Tongue (tissue), 1 donor: ENCODE measurements at regions not wholly inside any gene's neighbourhood (a gene's known extent, or its start where the extent isn't known, plus 50 kb on each side); places are given as distances from the start of the nearest gene placed in this dataset.
"Not testable (repeated sequence)": the region's sequence is repeated elsewhere in the genome, so short reads cannot be mapped to it uniquely, and the experiment has no call there.

ENCODE experiments used
- DNase-seq: peaks from one replicate; pipeline ENCODE4 v3.0.0-alpha.2; 2015

DNA sequence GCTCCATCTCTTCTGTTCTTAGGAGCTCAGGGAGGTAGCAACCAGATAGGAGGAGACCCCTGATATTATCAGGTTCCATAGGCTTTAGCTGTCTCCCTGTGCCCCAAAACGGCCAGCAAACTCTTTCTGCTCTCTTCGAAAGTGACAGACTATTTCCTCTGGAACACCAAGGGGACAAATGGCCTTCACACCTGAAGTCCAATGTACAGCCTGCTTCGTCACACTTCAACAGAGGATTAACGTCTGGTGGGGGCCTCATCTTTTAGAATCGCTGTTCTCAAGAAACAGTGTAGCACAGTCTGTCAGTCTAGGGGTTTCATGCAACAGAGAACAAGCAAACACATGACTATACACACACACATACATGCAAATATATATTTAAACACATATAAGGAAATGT, 152.4 kb upstream of the SETMAR start:
- DNase-seq = no peak

DNA sequence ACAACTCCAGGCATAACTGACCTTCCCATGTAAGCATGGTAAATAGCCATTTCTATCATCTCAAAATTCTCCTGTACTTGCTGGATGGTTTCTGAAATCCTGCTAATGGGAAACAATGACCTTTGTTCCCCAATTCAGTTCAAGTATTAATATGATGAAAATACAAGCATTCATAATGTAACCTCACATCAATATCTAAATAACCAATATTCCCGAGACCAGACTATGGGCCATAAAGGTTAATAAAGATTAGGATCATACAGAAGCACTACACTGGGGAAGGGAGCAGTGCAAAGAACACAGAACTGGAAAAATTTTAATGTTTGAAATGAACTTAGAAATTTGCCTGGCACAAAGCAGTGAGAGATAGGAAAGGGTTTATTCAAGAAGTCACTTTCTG, 151.3 kb upstream of the SETMAR start:
- DNase-seq = no peak

DNA sequence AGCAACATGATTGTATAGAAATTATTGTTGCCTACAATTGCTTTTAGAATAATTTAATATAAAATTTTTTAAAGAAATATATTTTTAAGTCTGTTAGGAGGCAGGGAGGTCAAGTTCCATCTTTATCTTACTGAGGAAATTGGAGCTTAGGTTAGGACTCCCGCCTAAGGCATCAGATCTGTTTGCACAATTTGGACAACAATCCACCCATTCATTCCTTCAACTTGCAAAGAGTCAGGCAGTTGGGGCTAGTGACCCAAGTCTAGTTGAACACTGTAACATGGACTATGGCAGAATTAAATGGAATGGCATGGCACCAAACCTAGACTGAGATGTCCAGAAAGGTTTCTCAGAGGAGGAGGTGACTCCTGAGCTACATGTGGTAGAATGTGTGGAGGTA, 149.4 kb upstream of the SETMAR start:
- no peak for DNase-seq

DNA sequence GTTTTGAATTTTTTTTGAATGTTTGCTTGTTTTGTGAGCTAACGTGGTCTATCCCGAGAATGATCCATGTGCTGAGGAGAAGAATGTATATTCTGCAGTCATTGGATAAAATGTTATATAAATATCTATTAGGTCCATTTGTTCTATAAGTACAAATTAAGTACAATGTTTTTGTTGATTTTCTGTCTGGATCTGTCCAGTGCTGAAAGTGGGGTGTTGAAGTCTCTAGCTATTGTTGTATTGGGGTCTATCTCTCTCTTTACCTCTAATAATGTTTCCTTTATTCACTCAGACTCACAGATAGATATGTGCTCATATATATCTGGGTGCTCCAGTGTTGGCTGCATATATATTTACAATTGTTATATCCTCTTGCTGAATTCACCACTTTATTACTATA, 144.8 kb upstream of the SETMAR start:
- DNase-seq = no peak

DNA sequence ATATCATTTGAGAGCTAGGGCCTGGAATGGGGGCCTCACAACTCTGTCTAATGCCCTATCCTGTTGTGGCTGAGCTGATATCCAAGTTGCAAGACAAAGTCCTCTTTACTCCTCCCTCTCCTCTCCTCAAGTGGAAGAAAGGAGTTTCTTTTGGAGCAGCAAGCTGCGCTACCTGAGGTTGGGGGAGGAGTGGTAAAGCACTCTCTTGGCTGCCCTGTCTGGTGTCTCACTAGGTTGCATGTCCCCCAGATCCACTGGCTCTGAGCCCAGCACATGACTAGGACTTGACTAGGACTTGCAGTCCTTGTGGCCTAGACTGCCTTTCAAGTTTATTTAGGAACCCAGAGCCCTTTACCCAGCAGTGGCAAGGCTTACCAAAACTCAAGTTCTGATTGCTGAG, 141.1 kb upstream of the SETMAR start:
- DNase-seq = no peak

DNA sequence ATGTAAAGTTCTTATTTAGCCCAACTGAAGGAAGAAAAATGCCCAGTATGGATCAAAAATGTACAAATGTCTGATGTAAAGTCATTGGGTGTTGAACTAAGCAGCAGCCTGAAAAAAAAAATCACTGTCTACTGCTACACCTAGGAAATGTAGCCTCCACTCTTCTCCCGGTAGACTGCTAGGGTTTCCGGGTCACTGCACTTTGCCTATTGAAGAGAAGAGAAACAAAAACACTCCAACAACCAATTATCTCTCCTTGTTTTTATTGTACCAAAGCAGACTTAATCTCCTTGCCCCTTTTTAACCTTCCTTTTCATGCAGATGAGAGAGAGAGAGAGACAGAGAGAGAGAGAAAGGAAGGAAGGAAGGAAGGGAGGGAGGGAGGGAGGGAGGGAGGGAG, 140.2 kb upstream of the SETMAR start:
- no peak for DNase-seq

DNA sequence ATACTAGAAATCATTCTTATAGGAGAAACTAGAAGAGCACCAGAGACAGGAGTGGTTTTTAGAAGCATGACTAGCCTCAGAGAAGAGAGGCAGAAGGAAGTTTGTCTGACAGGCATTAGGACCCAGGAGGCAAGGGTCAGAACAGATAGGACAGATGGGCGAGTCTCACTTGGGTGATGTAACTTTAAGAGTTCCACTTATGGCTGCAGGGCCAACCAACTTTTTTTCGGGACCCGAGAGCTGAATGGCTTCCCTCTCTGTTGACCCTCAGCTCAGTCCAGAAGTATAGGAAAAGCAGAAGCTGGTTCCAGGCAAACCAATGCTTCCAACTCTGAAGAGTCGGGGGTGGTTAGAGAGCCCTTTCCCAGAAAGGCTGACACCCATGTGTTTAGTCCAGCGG, 136.6 kb upstream of the SETMAR start:
- no peak for DNase-seq

DNA sequence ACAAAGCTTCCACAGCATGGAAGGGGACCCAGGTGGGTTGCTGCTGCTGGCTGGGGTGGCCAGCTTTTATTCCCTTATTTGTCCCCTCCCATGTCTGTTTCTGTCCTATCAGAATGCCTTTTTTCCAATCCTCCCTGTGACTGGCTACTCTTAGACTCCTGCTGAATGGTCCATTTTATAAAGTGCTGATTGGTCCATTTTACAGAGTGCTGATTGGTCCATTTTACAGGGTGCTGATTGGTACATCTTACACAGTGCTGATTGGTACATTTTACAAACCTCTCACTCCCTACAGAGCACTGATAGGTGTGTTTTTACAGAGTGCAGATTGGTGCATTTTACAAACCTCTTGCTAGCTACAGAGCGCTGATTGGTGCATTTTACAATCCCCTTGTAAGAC, 135.9 kb upstream of the SETMAR start:
- DNase-seq = not testable (repeated sequence)

DNA sequence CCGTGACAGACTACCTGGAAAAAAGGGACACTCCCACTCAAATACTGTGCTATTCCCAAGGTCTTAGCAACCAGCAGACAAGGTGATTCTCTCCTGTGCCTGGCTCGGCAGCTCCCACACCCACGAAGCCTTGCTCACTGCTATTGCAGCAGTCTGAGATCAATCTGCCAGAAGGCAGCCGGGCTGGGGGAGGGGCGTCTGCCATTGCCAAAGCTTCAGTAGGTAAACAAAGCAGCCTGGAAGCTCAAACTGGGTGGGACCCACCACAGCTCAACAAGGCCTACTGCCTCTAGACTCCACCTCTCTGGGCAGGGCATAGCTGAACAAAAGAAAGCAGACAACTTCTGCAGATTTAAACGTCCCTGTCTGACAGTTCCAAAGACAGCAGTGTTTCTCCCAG, 128.4 kb upstream of the SETMAR start:
- no peak for DNase-seq

DNA sequence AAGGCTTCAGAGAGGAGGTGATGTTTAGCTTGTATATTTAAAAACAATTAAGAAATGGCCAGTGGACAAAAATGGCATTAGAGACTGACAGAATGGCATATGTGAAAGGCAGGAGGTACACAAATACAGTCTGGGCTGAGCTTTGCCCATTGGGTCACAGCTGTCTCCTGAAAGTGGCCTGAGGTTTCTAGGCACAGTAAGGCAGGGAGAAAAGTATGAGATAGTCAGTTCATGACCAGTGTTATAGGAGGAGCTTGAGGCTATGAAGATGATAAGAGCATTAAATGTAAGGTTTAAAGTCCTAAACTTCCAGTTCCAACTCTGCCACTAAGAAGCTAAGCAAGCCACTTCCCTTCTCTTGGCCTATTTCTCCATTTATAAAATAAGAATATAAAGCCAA, 111.2 kb upstream of the SETMAR start:
- DNase-seq = no peak

DNA sequence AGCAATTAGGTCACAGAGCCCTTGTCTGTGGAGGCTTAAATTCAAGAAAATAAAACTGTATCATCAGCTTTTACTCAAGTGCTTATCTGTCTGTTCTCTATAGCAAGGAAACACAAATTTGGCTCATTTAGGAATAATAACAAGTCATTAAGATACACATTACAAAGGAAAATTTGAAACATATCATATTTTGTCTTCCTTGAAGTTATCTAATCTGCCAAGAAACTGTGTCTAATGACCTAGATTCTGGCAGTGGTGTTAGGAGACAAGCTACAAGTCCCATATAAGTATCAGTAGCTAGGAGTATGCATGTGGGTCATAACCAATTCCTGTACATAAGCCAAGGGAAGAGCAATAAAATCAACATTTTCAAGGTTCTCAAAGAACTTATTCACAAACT, 108.2 kb upstream of the SETMAR start:
- no peak for DNase-seq

DNA sequence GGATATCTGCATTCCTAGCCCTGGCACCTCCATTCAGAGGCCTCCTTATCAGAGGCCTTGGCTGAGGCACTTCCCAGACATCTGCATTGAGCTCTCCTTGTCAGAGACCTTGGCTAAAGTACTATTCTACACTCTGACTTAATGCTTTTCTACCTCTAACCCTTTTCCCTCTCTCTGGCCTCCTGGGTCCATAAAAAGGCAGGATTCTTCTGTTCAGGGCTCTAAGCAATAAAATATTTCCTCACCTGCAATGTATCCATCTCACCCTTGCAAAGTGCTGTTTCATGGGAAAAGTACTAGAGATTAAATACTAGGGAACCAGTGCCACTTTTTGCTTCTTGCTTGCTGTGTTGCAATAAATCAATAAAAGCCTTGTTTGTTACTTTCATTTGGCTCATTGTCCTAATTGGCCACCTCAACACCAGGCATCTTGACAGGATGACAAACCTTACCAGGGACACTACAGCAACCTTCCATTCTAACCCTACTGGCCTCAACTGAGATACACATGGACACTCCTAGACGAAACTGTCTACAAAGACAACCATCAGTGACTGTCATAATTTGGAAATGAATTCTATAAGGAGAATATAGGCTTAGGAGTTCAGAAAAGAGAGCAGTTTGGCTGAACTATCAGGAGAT, 106.5 kb upstream of the SETMAR start:
- no peak for DNase-seq

DNA sequence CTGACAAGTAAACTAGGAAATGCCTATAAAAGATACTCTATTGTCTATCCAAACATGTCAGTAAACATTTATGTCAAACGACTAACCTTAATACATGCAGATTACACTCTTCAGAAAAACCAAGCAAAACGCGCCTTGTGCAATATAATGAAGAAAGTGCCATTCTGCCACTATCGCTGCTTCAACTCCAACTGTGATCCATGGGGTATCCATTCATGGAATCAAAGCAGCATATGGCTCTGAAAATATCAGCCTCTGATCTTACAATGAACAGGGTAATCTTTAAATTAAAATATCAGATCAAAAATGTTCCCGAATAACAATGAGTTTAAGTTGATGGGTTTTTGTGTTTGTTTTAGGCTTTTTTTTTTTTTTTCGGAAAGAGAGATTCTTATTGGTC, 105.5 kb upstream of the SETMAR start:
- DNase-seq = no peak

DNA sequence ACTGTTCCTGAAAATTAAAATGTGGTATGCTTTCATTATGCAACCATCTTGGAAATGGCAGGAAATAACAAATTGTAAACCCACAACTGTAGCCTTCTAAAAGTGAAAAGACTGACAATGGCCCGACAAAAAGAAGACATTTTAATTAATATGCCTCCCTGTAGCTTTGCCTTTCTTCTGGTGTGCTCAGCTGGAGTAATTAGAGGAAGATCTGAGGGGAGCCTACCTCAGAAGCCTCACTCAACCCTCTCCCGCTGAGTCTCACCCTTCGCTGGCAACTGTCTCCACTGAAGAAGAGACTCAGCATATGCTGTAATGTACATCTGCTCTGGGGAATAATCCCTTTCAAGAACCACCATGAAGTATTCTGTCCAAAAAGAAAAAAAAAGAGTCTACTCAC, 104.7 kb upstream of the SETMAR start:
- no peak for DNase-seq

DNA sequence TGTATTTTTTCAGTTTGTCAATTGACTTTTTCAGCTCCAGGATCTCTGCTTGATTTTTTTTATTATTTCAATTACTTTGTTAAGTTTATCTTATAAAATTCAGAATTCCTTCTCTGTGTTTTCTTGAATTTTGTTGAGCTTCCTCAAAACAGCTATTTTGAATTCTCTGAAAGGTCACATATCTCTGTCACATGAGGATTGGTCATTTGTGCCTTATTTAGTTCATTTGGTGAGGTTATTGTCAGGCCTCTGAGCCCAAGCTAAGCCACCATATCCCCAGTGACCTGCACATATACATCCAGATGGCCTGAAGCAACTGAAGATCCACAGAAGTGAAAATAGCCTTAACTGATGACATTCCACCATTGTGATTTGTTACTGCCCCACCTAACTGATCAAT, 98.4 kb upstream of the SETMAR start:
- not testable (repeated sequence) for DNase-seq

DNA sequence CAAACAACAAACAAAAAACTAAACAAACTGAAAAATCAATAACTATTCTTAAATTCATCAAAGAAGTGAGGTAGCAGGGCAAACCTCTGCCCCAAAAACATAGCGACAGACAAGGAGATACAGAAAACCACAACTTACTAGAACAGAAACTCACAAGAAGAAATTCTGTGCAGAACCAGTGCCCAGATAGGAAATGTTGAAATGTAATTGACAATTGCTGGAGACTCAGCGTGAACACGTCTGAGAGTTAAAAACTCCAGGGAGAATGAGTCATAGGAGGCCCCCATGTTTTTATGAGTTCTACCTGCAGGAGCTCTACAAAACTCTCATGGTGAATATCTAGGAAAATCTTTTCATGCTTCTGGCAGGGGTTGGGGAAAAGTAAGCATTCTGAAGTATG, 95.5 kb upstream of the SETMAR start:
- no peak for DNase-seq

DNA sequence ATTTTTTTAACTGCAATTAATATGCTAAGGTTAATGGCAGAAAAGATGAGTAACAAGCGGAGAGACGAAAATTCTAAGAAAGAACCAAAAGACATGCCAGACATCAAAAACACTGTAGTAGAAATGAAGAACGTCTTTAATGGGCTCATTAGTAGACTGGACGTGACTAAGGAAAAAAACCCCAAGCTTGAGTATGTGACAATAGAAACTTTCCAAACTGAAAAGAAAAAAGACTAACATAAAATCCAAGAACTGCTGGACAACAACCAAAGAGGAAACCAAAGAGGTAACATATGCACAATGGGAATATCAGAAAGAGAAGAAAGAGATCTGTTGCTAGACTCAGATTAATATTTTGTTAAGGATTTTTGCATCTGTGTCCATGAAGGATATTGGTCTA, 94.6 kb upstream of the SETMAR start:
- no peak for DNase-seq

DNA sequence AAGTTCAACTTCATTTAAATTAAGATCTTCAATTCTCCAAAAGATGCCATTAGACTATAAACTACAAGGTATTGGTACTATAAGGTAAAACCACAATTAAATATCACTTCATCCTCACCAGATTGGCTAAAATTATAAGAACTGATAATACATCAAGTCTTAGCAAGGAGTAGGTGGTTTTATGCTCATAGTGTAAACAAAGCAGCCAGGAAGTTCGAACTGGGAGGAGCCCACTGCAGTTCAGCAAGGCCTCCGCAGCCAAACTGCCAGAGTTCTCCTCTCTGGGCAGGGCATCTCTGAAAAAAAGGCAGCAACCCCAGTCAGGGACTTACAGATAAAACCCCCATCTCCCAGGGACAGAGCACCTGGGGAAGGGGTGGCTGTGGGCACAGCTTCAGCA, 91.6 kb upstream of the SETMAR start:
- no peak for DNase-seq

DNA sequence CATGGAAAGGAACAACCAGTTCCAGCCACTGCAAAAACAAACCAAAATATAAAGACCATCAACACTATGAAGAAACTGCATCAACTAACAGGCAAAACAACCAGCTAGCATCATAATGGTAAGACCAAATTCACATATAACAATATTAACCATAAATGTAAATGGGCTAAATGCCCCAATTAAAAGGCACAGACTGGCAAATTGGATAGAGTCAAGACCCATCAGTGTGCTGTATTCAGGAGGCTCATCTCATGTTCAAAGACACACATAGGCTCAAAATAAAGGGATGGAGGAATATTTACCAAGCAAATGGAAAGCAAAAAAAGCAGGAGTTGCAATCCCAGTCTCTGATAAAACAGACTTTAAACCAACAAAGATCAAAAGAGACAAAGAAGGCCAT, 89.7 kb upstream of the SETMAR start:
- not testable (repeated sequence) for DNase-seq

DNA sequence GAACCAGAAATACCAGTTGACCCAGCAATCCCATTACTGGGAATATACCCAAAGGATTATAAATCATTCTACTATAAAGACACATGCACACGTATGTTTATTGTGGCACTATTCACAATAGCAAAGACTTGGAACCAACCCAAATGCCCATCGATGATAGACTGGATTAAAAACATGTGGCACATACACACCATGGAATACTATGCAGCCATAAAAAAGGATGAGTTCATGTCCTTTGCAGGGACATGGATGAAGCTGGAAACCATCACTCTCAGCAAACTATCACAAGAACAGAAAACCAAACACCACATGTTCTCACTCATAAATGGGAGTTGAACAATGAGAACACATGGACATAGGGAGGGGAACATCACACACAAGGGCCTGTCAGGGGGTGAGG, 86.2 kb upstream of the SETMAR start:
- not testable (repeated sequence) for DNase-seq

DNA sequence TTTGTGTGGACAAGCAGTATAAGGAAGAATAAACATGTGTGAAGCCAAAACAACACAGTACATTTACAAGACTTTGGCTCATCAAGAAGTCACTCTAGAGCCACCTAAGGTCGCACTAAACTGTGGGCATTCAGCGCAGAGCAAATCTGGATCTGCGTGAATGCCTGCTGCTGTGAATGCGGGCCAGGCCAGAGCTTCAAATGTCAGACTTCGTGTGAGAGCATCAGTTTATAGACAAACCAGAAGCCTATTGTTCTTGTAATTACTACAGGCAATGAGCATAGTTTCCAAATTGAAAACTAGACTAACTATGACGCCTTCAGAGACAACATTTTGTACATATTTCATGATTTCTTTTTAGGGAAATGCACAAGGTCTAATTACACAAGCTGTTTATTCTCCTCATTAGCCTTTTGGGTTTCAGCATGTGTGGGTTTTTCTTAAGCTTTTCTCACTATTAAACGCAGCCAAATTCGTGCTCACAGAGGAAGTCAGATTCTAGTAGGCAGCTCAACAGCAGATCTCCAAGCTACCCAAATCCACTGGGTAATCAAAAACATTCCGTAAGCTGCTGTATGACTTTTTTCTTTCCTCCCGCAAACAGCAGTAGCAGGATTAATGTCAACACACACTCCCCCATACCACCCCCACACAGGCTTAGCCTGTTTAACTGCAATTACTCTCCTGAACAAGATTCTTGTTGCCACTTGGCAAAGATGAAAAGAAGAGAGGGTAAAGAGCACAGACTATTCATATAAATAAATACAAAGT, 84.5 kb upstream of the SETMAR start:
- DNase-seq = peak; percentile 47

DNA sequence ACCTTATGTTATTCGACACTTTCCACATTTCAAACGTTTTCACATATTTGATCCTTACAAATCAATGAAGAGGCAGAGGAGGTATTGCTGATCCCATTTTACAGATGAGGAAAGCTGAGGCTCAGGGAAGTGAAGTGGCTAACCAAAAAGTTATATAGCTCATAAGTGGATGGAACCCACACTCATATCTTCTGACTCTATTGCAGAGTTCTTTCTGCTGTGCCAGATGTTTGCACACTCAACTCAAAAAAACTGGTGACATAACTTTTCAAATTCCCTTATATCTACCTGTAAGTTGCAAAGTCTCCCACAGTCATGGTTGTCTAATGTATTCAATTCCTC, 84.0 kb upstream of the SETMAR start:
- DNase-seq = no peak

DNA sequence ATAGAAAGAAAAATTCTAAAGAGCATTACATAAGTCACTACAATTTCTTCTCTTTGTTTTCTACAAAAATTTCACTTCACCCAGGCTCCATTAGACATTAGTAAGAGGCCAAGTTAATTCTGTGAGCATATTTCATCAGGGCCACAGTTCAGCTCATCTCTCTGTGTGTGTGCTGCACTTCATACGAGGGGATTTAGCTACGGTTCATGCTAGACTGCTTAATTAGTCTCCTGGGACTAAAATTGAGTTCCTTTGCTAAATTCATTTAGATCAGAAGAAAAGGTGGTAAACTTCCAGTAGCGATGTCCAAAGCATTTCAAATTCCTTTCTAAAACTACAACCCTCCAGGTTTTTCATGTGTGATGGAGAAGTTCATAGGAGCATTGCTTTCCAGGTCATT, 83.1 kb upstream of the SETMAR start:
- no peak for DNase-seq

DNA sequence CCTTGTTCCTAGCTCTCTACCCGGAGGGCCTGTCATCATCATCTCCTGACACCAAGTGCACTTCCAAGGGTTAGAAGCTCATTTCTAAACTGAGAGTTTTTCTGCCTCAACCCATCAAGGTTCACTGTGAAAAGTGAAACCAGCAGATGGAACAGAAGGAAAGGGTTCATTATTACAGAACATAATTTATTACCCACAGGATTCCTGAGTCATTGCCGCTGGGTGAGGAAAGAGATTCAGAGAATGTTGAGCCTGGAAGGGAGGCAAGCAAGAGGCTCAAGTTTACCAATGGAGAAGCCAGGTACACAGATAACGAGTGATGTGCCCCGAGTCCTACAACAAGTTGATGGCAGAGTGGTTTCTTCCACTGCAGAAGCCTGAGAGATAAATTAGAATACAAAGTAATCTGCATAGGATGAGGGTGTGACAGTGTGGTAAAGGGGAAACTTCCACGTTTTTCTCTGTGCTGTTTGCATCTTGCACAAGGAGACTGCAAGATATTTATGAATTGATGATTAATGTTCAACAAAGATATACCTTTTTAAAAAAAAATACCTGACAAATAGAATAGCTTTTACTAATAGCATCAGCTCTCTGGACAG, 80.5 kb upstream of the SETMAR start:
- DNase-seq = no peak
